ENCODE measurements at regions not wholly inside any gene's neighbourhood (a gene's known extent, or its start where the extent isn't known, plus 50 kb on each side); places are given as distances from the start of the nearest gene placed in this dataset.
"Not testable (repeated sequence)": the region's sequence is repeated elsewhere in the genome, so short reads cannot be mapped to it uniquely, and the experiment has no call there.

- FAIRE-seq: no peak
Measured at GRCh38 chr13:81458170-81458569, 1117.2 kb upstream of the SPRY2 start.

GRCh38 chr13:81446441-81446840, 1105.5 kb upstream of the SPRY2 start:
- no peak for FAIRE-seq

GRCh38 chr13:81442904-81443303, 1102.0 kb upstream of the SPRY2 start:
- FAIRE-seq: no peak

- FAIRE-seq: no peak
Measured at GRCh38 chr13:81425286-81425685, 1084.4 kb upstream of the SPRY2 start.

- no peak for FAIRE-seq
Measured at GRCh38 chr13:81409284-81409683, 1068.4 kb upstream of the SPRY2 start.

GRCh38 chr13:81408647-81409046, 1067.7 kb upstream of the SPRY2 start:
- FAIRE-seq: no peak

- FAIRE-seq: no peak
Measured at GRCh38 chr13:81406639-81407292, 1065.8 kb upstream of the SPRY2 start.

- no peak for FAIRE-seq
Measured at GRCh38 chr13:81406022-81406421, 1065.1 kb upstream of the SPRY2 start.

- FAIRE-seq: no peak
Measured at GRCh38 chr13:81396192-81396591, 1055.3 kb upstream of the SPRY2 start.

- no peak for FAIRE-seq
Measured at GRCh38 chr13:81395368-81395767, 1054.4 kb upstream of the SPRY2 start.

- no peak for FAIRE-seq
Measured at GRCh38 chr13:81394640-81395039, 1053.7 kb upstream of the SPRY2 start.

GRCh38 chr13:81393721-81394120, 1052.8 kb upstream of the SPRY2 start:
- no peak for FAIRE-seq

GRCh38 chr13:81393110-81393509, 1052.2 kb upstream of the SPRY2 start:
- no peak for FAIRE-seq

- no peak for FAIRE-seq
Measured at GRCh38 chr13:81388400-81388799, 1047.5 kb upstream of the SPRY2 start.

GRCh38 chr13:81383444-81383843, 1042.5 kb upstream of the SPRY2 start:
- FAIRE-seq: no peak

- FAIRE-seq: no peak
Measured at GRCh38 chr13:81382246-81382645, 1041.3 kb upstream of the SPRY2 start.

- peak; percentile 66 for FAIRE-seq
Measured at GRCh38 chr13:81381560-81381959, 1040.6 kb upstream of the SPRY2 start.

GRCh38 chr13:81379183-81379582, 1038.3 kb upstream of the SPRY2 start:
- peak; percentile 69 for FAIRE-seq

GRCh38 chr13:81377921-81378320, 1037.0 kb upstream of the SPRY2 start:
- no peak for FAIRE-seq

- FAIRE-seq: no peak
Measured at GRCh38 chr13:81375709-81376108, 1034.8 kb upstream of the SPRY2 start.

GRCh38 chr13:81362711-81363110, 1021.8 kb upstream of the SPRY2 start:
- not testable (repeated sequence) for FAIRE-seq

- no peak for FAIRE-seq
Measured at GRCh38 chr13:81350056-81350455, 1009.1 kb upstream of the SPRY2 start.

- FAIRE-seq: not testable (repeated sequence)
Measured at GRCh38 chr13:81340118-81341069, 999.5 kb upstream of the SPRY2 start.

GRCh38 chr13:81339666-81340065, 998.7 kb upstream of the SPRY2 start:
- not testable (repeated sequence) for FAIRE-seq
